Left renal cortex interstitium (tissue), 4 donors: ENCODE measurements at regions not wholly inside any gene's neighbourhood (a gene's known extent, or its start where the extent isn't known, plus 50 kb on each side); places are given as distances from the start of the nearest gene placed in this dataset.

ENCODE experiments used
- DNase-seq, 4 donors: peaks; one replicate each; pipeline ENCODE4 v3.0.0-alpha.2; 2013; ENCODE audit warnings: low read depth in 4 of 4, low spot score in 2 of 4, missing footprints in 1 of 4

DNA sequence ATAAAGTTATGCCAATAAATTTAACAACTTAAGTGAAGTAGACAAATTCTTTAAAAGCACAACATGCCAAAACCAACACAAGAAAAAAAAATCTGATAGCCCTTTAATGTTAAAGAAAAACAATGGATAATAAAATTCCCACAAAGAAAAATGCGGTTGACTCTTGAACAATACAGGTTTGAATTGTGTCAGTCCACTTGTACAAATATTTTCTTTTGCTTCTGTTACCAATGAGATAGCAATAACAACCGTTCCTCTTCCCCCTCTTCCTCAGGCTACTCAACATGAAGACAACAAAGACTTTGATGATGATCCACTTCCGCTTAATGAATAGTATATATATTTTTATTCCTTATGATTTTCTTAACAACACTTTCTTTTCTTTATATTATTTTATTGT, 283.9 kb upstream of the MAN1A1 start:
- no peak for DNase-seq

DNA sequence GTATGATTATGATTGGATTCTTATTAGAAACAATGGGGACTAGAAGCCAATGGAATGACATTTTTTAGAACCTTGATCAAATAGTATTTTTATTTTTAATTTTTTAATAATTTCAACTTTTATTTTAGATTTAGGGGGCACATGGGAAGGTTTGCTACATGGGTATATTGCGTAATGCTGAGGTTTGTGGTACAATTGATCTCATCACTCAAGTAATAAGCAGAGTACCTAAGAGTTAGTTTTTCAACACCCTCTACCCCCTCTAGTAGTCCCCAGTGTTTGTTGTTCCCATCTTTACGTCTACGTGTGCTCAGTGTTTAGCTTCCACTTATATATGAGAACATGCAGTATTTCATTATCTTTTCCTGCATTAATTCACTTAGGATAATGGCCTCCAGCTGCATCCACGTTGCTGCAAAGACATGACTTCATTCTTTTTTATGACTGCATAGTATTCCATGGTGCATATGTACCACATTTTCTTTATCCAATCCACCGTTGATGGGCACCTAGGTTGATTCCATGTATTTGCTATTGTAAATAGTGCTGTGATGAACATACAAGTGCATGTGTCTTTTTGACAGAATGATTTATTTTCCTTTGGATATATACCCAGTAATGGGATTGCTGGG, 281.1 kb upstream of the MAN1A1 start:
- DNase-seq: no peak

DNA sequence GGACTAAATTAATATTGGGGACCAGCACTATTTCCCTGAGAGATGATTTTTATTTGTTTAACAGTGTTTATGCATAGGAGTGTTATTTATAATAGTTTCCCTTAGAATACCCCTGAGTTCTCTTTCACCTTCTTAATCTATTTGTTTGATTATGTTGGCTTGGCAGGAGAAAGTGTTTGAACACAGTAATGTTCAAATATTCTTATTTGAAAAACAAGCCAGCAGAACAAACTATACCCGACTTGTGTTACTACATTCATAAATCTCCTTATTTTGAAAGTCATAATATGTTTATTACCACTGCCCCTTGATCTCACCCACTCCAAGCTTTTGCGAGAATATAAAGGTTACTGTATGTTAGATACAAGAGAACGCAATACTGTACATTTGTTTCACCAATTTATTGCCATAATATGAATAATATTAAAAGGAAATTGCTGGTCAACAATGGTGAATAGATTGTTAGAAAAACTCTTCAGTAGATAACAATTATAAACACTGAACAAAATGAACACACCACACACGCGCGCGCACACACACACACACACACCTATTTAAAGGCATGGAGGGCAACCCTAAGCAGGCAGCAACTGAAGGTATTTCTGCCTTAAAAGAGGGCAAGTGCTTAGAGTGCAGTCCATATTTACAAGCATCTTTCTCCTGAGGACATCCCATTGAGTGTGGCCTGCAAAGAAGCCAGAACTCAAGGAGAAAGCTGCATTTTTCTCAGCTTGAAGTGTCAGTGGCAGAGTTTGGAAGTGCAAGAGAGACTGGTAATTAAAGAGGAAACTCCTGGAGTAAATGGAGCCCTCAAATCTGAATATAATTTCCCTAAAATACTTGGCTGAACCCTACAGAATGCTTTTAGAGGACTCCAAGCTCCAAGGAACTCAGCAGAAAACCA, 279.4 kb upstream of the MAN1A1 start:
- no peak for DNase-seq

DNA sequence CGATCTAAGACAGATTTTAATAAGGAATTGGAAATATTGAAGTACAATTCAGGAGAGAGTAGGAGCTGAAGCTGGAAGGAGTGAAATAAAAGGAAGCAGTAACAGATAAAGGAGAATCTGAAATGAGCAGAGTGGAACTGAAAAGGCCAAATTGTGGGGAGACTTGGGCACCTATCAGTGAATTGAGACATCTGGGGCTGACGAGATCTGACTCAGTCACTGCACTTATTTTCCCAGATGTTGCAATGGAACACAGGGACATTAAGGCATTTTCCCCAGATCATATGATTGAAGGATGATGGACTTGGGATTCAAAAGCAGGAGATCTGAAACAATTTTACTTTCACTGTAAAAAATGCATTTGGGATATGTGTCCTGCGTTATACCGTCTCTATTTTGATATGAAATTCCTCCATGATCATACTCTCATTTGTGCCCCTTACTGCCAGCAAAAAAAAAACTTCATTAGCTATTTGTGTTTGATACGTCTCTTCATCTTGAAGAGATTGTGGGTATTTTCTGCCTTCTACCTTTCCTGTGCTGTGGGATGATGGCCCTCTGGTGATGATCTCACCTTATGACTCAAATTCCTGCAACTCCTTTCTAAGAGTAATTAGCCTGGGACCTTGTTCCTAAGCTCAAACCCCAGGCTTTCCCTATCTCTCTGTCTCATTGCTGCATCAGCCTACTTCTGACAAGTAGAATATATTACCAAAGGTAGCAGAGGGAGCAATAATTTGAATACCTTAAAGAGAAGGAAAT, 278.5 kb upstream of the MAN1A1 start:
- no peak for DNase-seq

DNA sequence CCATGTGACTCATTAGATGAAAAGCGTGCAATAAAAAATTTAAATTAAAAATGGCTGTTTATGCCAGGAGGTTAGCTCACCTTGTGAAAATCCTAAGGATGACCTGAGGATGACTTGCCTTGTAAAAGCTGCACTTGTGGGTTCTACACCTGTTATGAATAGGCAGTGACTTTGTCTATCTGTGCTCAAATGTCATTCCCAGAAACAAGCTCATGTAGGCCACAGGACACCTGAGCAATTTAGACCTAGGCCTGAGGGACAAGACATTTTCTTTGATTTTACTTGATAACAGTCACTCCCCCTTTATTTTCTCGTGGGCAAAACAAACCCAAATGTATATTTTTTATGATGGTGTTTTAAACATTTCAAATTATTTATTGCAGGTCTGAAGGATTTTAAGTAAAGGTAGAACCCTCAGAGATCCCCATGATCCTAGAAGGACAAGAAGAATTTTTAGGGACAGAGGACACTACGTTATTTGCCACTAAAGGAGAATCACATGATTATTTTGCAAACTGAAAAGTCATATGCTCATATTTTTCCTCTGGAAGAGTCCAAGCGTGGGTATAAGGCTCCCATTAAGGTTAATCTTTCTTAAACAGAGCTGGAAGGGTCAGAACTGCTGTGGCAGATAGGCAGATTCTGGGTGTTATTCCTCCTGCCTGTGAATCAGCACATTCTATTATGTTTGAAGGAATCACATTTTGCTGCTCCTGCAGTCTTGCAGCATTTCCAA, 277.5 kb upstream of the MAN1A1 start:
- DNase-seq: no peak

DNA sequence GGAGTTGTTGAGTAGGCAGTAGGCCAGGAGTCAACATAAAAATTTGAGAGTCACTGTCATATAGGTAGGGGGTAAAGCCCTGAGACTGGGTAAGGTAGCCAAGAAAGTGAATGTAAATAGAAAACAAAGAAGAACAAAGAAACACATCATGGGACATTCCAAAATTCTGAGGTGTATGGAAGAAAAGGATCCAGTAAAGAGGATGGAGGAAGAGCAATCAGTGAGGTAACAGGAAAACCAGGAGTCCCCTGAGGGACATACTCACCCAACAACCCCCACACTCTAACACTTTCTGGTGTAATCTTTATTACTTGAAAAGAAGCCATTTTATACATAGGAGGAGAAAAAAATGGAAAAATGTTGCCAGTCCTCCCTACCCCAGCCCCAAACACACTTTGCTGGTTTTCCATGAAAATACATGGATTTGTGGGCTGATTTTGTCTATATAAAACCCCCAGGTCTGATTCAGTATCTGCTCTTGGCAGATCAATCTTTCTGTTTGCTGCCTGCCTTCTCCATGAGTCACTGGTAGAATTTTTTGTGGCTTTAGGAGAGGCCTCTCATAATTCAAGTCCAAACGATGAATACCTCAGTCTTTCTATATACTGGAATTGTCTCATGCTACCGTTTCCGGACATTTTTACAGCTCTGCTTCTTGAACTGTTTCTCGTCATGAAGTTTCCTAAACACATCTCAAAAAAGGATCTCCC, 271.4 kb upstream of the MAN1A1 start:
- no peak for DNase-seq

DNA sequence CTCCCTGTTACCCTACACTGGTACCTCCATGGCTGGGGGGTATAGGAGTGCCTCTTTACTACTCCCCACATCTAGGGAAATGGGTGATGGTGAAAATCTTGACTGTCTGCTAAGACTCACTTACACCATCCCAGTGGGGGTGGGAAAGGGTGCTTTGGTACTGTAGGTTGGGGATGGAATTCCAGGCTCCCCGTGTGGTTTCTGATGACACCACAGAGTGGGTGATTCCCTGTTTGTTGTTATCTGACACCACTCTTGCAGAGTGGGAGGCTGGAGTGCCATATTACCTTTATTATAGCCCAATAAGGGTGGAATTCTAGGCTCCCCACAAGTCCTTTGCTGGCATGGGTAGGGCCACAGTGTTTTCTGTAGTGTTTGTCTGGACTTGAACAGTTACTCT, 264.6 kb upstream of the MAN1A1 start:
- DNase-seq: no peak

DNA sequence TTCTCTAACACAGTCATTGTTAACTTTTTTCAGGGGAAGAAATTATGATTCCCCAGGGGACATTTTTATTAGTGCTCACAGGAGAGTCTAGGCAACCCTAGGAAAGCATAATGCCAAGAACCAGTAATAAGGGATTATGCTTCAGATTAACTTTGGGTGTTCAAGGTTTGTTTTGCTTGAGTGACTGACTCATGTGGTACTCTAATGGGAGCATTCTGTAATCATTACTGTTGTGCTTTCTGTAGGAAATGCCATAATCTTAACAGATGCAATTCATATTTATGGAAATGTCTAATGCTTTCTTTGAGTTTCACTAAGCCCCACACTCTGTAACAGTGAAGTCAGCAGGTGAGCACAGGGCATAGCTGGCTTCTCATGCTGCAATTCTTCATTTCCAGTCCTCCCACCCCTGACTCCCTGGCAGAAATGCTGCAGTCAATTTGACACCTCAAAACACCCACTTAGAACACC, 263.4 kb upstream of the MAN1A1 start:
- no peak for DNase-seq

DNA sequence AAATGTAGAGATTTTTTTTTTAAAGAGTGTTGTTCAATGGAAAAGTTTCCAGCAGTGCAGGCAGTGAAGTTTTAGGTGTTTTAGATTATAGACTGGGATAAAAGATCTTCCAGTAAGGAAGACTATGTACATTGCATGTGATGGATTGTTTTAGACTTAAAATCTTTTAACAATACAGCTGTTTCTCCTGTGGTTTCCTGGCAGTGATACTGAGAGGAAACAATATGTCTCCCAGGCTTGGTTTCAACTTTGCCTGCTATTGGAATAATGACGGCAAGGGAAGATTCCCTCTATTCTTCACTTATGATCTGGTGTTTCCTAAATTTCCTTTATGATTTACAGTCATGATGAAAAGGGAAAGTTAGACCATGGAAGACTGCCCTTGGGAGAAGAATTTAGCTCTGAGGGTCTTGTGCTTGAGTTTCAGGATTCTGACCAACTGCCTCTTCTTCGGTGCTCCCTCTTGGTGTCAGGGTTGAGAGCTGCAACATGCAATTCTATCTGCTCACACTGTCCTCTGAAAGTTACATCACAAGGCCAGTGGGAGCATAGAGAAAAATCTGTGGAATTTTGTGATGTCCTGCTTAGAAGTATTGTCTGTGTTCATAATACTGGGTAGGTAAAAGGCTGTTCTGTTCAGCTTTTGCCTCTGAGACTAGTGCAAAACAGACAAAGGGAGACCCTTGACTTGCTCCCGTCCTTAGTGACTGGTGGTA, 262.8 kb upstream of the MAN1A1 start:
- no peak for DNase-seq

DNA sequence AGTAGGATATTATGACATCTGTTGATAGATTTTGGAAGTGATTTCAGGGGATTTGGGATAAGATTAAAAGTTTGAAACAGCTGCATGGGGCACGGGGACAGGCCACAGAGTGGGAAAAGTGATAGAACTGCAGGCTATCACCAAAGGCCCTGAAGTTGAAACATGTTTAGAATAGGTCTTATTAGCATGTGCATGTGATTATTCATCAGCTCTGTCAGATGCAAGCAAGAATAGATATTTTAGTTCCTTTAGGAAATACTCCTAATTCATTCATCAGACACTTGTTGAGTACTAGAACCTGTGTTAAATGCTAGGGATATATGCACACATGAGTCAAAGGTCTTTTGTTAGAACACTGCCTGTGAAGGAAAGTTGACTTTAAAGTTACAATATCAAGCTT, 261.2 kb upstream of the MAN1A1 start:
- DNase-seq: no peak

DNA sequence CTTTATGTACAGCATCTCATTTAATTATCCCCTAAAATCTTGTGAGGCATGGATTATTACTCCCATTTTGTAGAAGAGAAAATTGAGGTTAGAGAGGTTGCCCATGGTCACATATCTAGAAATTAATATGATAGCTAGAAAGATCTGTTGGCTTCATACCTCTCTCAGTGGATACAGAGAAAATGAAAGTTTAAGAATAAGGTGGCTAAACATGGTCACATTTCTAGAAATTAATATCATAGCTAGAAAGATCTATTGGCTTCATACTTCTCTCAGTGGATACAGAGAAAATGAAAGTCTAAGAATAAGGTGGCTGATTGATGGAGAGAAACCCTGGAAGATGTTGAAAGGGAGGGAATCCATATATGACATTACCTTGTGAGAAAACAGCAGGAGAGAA, 260.7 kb upstream of the MAN1A1 start:
- no peak for DNase-seq

DNA sequence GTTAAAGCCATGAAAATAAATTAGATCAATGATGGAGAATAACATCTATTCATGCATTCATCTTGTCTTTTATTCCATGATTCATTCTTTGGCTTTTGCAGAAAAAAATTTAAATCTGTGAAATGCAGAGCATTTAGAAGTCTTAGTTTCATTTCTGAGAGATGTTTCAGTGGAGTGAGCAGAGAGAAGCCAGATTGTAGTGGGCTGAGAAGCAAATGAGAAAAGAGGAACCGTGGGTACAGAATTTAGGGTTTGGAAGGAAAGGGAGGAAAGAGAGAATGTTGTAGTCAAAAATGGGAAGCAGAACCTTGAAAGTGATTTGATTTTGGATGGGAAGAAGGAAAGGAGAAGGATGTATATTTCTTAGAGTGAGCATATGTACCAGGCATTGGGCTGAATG, 260.3 kb upstream of the MAN1A1 start:
- DNase-seq: no peak

DNA sequence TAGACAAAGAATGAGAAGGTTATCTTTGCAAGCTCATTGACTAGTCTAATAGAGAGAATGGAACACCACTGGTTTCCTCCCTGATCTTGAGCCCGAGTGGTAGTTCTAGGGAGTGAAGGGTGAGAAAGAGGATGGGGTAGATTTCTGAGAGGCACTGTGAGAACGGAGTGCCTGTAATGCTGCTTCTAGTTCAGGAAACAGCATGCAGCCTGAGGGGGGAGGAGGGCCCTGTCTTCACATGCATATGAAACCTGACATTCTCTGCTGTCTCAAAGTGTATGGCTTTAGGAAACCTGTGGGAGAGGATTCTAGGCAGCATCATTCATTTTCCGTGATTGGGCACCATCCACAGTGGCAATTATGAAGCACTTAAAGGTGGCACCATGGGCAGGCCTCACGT, 259.4 kb upstream of the MAN1A1 start:
- no peak for DNase-seq

DNA sequence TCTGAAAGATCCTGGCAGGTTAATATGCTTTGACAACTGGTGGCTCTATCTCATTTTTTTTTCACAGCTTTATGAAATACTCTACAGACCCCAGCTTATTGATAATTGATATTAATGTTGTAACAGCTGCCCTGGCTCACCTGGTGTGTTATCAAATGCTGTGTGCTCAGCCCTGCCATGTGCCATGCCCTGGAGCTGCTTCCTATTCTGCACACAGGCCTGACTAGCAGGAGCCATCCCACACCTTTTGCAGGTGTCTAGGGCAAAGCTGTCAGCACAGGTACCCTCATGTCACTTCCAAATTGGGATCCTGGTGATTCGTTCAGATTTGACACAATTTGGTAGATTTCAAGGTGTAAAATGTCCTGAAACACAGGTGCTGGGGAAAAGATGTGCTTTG, 254.6 kb upstream of the MAN1A1 start:
- no peak for DNase-seq

DNA sequence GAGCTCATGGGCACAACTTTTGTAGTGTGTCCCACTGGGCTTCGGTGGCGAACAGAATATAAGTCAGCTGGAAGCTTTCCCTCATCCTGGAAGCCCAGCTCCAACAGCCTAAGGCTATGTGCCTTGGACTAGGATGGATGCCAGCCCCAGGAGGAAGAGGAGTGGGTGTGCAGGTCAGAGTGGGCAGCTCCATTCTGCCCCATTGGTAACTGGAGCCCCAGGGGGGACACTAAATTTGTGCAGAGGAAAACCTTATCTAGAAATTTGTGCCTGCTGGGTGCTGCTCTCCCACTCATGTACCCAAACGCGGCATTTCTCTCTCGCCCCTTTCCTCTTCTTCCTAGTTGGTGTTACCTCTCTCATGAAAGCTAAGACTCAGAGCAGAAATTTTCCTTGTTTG, 253.9 kb upstream of the MAN1A1 start:
- no peak for DNase-seq

DNA sequence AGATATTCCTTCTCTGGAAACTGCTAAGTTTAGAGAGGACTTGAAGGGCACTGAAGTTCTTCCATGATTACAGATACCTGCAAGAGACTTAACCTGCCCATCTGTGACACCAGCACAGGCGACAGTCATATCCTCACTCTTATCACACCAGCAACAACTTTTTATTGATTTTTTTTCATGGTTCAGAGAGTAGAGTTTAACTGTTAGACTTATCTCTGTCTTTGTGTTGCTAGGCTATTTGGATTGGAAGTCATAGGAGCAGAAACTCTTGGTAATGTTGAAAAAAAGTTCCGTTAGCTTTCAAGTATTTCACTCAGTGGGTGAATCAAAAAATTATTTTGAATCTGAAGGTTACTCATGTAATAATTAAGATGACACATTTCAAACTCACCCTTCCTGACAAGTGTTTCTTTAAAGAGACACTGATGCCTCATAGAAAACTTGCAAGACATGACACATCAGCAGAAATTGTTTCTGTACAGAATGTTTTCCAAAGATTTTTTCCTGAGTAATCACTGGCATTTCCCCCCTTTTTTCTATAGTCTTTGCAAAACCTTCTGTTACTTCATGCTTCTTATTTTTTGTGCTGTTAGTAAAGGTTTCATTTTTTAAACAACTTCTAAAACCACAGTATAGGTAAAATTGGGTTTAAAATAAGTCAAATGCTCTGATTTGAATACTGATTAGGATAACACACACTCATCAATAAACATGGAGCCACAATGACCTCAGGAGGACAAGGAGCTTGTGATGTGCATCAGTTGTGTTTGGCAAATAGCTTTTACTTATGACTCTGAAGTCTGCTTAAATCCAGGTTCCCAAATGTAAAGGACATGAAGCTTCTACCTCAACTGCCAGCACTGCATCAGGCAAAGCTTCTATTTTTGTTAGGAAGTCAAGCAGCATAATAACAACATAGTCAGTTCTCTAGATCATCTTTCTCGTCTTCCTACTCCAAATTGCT, 252.9 kb upstream of the MAN1A1 start:
- no peak for DNase-seq

DNA sequence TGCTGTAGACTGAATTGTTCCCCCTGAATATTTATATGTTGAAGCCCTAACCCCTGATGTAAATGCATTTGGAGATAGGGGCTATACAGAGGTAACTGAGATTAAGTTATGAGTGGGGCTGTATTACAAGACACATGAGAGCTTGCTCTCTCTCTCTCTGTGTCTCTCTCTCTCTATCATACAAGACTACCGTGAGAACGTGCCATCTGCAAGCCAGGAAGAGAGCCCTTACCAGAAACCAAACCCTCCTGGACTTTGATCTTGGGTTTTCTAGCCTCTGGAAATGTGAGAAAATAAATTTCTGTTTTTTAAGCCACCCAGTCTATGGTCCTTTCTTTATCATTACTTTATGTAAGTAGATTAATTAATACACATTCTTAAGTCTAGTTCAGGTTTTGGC, 249.3 kb upstream of the MAN1A1 start:
- DNase-seq: no peak

DNA sequence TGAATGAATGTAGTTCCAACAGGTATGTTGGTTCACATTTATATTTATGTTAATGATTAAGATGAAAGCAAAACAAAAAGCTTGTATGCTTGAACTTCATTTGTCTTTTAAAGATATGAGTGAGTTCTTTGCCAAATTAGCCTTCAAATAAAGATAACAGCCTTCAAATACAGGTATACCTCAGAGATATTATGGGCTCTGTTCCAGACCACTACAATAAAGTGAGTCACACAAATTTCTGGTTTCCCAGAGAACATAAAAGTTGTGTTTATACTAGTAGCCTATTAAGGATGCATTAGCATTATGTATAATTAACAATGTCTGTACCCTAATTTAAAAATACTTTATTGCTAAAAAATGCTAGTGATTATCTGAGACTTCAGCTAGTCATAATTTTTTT, 245.3 kb upstream of the MAN1A1 start:
- no peak for DNase-seq
